Kidney capillary endothelial cell (primary cell): ENCODE measurements at regions not wholly inside any gene's neighbourhood (a gene's known extent, or its start where the extent isn't known, plus 50 kb on each side); places are given as distances from the start of the nearest gene placed in this dataset.

Experiments
- DNase-seq: peaks from one replicate; pipeline ENCODE4 v3.0.0-alpha.2; 2018; ENCODE audit warnings: low spot score

GRCh38 chr22:48440673-48441552, 1386.8 kb downstream of the BRD1 start:
- DNase-seq = no peak

GRCh38 chr22:48440176-48440575, 1387.5 kb downstream of the BRD1 start:
- DNase-seq = no peak

- DNase-seq = no peak
Observed at GRCh38 chr22:48439560-48440135, 1388.0 kb downstream of the BRD1 start.

- no peak for DNase-seq
Observed at GRCh38 chr22:48438800-48439559, 1388.7 kb downstream of the BRD1 start.

- no peak for DNase-seq
Observed at GRCh38 chr22:48438096-48438495, 1389.6 kb downstream of the BRD1 start.

GRCh38 chr22:48436201-48436931, 1391.3 kb downstream of the BRD1 start:
- DNase-seq = no peak

GRCh38 chr22:48434868-48435250, 1392.8 kb downstream of the BRD1 start:
- DNase-seq = no peak

GRCh38 chr22:48434156-48434867, 1393.4 kb downstream of the BRD1 start:
- DNase-seq = no peak

GRCh38 chr22:48433647-48434046, 1394.0 kb downstream of the BRD1 start:
- no peak for DNase-seq

GRCh38 chr22:48432781-48433518, 1394.7 kb downstream of the BRD1 start:
- DNase-seq = no peak

- DNase-seq = no peak
Observed at GRCh38 chr22:48431536-48432315, 1395.9 kb downstream of the BRD1 start.

- no peak for DNase-seq
Observed at GRCh38 chr22:48431014-48431413, 1396.7 kb downstream of the BRD1 start.

- no peak for DNase-seq
Observed at GRCh38 chr22:48429446-48430020, 1398.1 kb downstream of the BRD1 start.

GRCh38 chr22:48428631-48429371, 1398.9 kb downstream of the BRD1 start:
- no peak for DNase-seq

GRCh38 chr22:48427731-48428211, 1399.9 kb downstream of the BRD1 start:
- no peak for DNase-seq

- no peak for DNase-seq
Observed at GRCh38 chr22:48426466-48427380, 1401.0 kb downstream of the BRD1 start.

GRCh38 chr22:48425641-48426040, 1402.0 kb downstream of the BRD1 start:
- no peak for DNase-seq

- no peak for DNase-seq
Observed at GRCh38 chr22:48425091-48425506, 1402.6 kb downstream of the BRD1 start.
